ENCODE measurements at regions not wholly inside any gene's neighbourhood (a gene's known extent, or its start where the extent isn't known, plus 50 kb on each side); places are given as distances from the start of the nearest gene placed in this dataset.

GRCh38 chr13:40233731-40234195, 432.7 kb downstream of the FOXO1 start:
- TF ChIP-seq CTCF (IDR thresholded peaks at IDR 0.05; ENCODE audit: insufficient read depth, low read length, poor library complexity, severe bottlenecking), result no peak
- TF ChIP-seq EZH2phosphoT487 (conservative IDR thresholded peaks at IDR 0.05; ENCODE audit: low read length), result no peak

Data from SU-DHL-6 (cell line).